OCI-LY1 (cell line): ENCODE measurements at regions not wholly inside any gene's neighbourhood (a gene's known extent, or its start where the extent isn't known, plus 50 kb on each side); places are given as distances from the start of the nearest gene placed in this dataset.

ENCODE experiments used
- EZH2 ChIP-seq: fragments of 200-600 bp; sonication (generic), shearing (Covaris generic); IDR thresholded peaks from 2 replicates; pipeline ENCODE4 v1.8.0; 2017; ENCODE audit warnings: borderline replicate concordance, mixed run types, mild to moderate bottlenecking, antibody characterized with exemption, low read length, moderate library complexity, mixed read lengths
- TF ChIP-seq, protein P1 (sequence below): fragments of 200-600 bp; sonication (generic), shearing (Covaris generic); IDR thresholded peaks from 2 replicates; pipeline ENCODE4 v1.5.1; 2017; ENCODE audit warnings: mild to moderate bottlenecking, antibody characterized with exemption, low read length, moderate library complexity, mixed read lengths

GRCh38 chr5:35356725-35357124 is 126.4 kb upstream of the PRLR start:
- TF ChIP-seq, protein P1, sequence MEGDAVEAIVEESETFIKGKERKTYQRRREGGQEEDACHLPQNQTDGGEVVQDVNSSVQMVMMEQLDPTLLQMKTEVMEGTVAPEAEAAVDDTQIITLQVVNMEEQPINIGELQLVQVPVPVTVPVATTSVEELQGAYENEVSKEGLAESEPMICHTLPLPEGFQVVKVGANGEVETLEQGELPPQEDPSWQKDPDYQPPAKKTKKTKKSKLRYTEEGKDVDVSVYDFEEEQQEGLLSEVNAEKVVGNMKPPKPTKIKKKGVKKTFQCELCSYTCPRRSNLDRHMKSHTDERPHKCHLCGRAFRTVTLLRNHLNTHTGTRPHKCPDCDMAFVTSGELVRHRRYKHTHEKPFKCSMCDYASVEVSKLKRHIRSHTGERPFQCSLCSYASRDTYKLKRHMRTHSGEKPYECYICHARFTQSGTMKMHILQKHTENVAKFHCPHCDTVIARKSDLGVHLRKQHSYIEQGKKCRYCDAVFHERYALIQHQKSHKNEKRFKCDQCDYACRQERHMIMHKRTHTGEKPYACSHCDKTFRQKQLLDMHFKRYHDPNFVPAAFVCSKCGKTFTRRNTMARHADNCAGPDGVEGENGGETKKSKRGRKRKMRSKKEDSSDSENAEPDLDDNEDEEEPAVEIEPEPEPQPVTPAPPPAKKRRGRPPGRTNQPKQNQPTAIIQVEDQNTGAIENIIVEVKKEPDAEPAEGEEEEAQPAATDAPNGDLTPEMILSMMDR: no peak
- TF ChIP-seq EZH2: no peak
